ENCODE measurements at regions not wholly inside any gene's neighbourhood (a gene's known extent, or its start where the extent isn't known, plus 50 kb on each side); places are given as distances from the start of the nearest gene placed in this dataset.

DNA sequence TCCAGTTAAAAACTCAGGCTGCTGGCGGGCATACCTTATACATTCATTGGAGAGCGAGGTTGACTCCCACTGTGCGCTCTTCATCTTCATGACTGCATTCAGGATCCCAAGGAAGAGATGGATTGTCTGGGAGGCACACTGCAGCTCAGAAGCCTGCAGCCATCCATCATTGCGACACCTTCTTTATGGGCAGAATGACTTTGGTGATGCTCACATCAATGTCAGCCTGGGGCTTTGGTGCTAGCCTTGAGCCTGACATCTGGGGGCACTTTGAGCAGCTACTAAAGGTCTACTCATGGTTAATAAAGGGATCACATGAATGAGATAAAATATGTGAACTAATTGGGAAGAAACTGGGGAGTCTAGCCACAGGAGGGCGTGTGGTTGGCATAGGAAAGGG, 229.3 kb downstream of the PRDM2 start:
- BruUV-seq (replicated peaks) = no TSS peak
- ATAC-seq (no peak), DNase-seq (ENCODE audit: low spot score) (no peak), FAIRE-seq (no peak)
- Histone ChIP-seq H3K4me2 (ENCODE audit: low read depth, low read length) (no peak overlapping the region), H3K4me1 (ENCODE audit: insufficient read depth, low read length) (no peaks in the 10 kb centered on the region), H2AFZ (ENCODE audit: low read length) (no peak overlapping the region), H4K20me1 (ENCODE audit: insufficient read depth, low read length) (no peaks in the 10 kb centered on the region), H3K4me3 (replicated peaks in 1 of 3; ENCODE audit: insufficient read depth in 1 of 3, low read depth in 2 of 3, low read length in 3 of 3) (no peak overlapping the region), H3K27me3 (ENCODE audit: control insufficient read depth in 1 of 2, insufficient read depth in 2 of 2, low read length in 2 of 2) (peaks cover 0 to 1% of the 10 kb centered on the region in 2 experiments; a peak in 1 of 5 replicates), H3K27ac (ENCODE audit: extremely low read length, insufficient read depth, low read length) (no peak overlapping the region), H3K36me3 (replicated peaks in 1 of 2; ENCODE audit: control insufficient read depth in 1 of 2, insufficient read depth in 2 of 2, low read length in 2 of 2) (no peaks in the 10 kb centered on the region), H3K9me3 (ENCODE audit: low read length) (no peaks in the 10 kb centered on the region), H3K79me2 (ENCODE audit: insufficient read depth, low read length) (no peaks in the 10 kb centered on the region), H3K9ac (ENCODE audit: insufficient read depth, low read depth, low read length) (no peak overlapping the region)
- in situ Hi-C loops (cut with HindIII; ENCODE audit: extremely low pct_ligation_motif_present, low pct_unique_long_range_greater_than_20kb) (no loop called here), intact Hi-C loops (cut with micrococcal nuclease; ENCODE audit: unreplicated experiment) (no loop called here)
- ChIA-PET POLR2A (no interaction called here), CTCF (ENCODE audit: low intra/inter-chr PET ratio, low total read pairs) (interaction anchor here (1.8 kb wide), 1 partner anchor 31 kb away, joined by 10 read pairs; no protein-coding TSS in a partner anchor)
- WGBS (ENCODE audit: low lambda C conversion rate) = 10% methylated on average over 5 of the region's 5 CpGs
- TF ChIP-seq ZNF34 (CRISPR knock-in tag; IDR thresholded peaks at IDR 0.05; ENCODE audit: borderline replicate concordance) (no peak), ZNF207 (IDR thresholded peaks at IDR 0.05; ENCODE audit: borderline replicate concordance) (no peak), PAWR (CRISPR knock-in tag; IDR thresholded peaks at IDR 0.05; ENCODE audit: borderline replicate concordance) (no peak), ZNF572 (CRISPR knock-in tag; IDR thresholded peaks at IDR 0.05) (no peak), POGZ (CRISPR knock-in tag; IDR thresholded peaks at IDR 0.05) (no peak), ZNF256 (CRISPR knock-in tag; conservative IDR thresholded peaks at IDR 0.05) (no peak), CHD4 (IDR thresholded peaks at IDR 0.05; ENCODE audit: borderline replicate concordance, low read length) (no peak), RCOR2 (CRISPR knock-in tag; IDR thresholded peaks at IDR 0.05) (no peak), SRSF1 (optimal IDR thresholded peaks at IDR 0.05; ENCODE audit: low read depth, low read length) (no peak), GATAD2A (CRISPR knock-in tag; IDR thresholded peaks at IDR 0.05) (no peak), ZNF33A (CRISPR knock-in tag; IDR thresholded peaks at IDR 0.05; ENCODE audit: borderline replicate concordance) (no peak)
- TF ChIP-seq, protein P1, sequence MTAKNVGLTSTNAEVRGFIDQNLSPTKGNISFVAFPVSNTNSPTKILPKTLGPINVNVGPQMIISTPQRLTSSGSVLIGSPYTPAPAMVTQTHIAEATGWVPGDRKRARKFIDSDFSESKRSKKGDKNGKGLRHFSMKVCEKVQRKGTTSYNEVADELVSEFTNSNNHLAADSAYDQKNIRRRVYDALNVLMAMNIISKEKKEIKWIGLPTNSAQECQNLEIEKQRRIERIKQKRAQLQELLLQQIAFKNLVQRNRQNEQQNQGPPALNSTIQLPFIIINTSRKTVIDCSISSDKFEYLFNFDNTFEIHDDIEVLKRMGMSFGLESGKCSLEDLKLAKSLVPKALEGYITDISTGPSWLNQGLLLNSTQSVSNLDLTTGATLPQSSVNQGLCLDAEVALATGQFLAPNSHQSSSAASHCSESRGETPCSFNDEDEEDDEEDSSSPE (CRISPR knock-in tag; IDR thresholded peaks at IDR 0.05) = no peak
- TF ChIP-seq, protein P2, sequence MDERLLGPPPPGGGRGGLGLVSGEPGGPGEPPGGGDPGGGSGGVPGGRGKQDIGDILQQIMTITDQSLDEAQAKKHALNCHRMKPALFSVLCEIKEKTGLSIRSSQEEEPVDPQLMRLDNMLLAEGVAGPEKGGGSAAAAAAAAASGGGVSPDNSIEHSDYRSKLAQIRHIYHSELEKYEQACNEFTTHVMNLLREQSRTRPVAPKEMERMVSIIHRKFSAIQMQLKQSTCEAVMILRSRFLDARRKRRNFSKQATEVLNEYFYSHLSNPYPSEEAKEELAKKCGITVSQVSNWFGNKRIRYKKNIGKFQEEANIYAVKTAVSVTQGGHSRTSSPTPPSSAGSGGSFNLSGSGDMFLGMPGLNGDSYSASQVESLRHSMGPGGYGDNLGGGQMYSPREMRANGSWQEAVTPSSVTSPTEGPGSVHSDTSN (CRISPR knock-in tag; IDR thresholded peaks at IDR 0.05) = no peak
- TF ChIP-seq, protein P3, sequence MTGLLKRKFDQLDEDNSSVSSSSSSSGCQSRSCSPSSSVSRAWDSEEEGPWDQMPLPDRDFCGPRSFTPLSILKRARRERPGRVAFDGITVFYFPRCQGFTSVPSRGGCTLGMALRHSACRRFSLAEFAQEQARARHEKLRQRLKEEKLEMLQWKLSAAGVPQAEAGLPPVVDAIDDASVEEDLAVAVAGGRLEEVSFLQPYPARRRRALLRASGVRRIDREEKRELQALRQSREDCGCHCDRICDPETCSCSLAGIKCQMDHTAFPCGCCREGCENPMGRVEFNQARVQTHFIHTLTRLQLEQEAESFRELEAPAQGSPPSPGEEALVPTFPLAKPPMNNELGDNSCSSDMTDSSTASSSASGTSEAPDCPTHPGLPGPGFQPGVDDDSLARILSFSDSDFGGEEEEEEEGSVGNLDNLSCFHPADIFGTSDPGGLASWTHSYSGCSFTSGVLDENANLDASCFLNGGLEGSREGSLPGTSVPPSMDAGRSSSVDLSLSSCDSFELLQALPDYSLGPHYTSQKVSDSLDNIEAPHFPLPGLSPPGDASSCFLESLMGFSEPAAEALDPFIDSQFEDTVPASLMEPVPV (CRISPR knock-in tag; IDR thresholded peaks at IDR 0.05) = no peak
